Activated CD4-positive, alpha-beta T cell treated with anti-CD3 and anti-CD28 coated beads, Interleukin-2, amount 10 ng/mL, durations not matched to agents 7 days and 5 days (primary cell): ENCODE measurements at regions not wholly inside any gene's neighbourhood (a gene's known extent, or its start where the extent isn't known, plus 50 kb on each side); places are given as distances from the start of the nearest gene placed in this dataset.

ENCODE experiments used
- CTCF ChIA-PET: fragments of 350-600 bp; sonication (Branson Sonifier 250); formaldehyde crosslinking; loops from one replicate; lab custom pipeline; 2021; ENCODE audit warnings: antibody characterized with exemption; lab: Charles Lee
- POLR2A ChIA-PET: fragments of 350-600 bp; sonication (Branson Sonifier 250); formaldehyde crosslinking; loops from one replicate; lab custom pipeline; 2021; ENCODE audit warnings: antibody characterized with exemption; lab: Charles Lee
- DNase-seq: peaks from one replicate; pipeline ENCODE4 v3.0.0-alpha.2; 2020
- H3K27ac Mint-ChIP-seq: one replicate; pipeline ENCODE4 v1.8.0; 2021; ENCODE audit warnings: mild to moderate bottlenecking, moderate library complexity, mixed read lengths
- H3K27me3 Mint-ChIP-seq: one replicate; pipeline ENCODE4 v1.8.0; 2021; ENCODE audit warnings: mixed read lengths
- H3K36me3 Mint-ChIP-seq: one replicate; pipeline ENCODE4 v1.8.0; 2021; ENCODE audit warnings: low read depth, mixed read lengths
- H3K4me1 Mint-ChIP-seq: one replicate; pipeline ENCODE4 v1.8.0; 2021; ENCODE audit warnings: mixed read lengths
- H3K4me3 Mint-ChIP-seq: one replicate; pipeline ENCODE4 v1.8.0; 2021; ENCODE audit warnings: mild to moderate bottlenecking, moderate library complexity, mixed read lengths
- H3K9me3 Mint-ChIP-seq: one replicate; pipeline ENCODE4 v1.8.0; 2021; ENCODE audit warnings: mixed read lengths

DNA sequence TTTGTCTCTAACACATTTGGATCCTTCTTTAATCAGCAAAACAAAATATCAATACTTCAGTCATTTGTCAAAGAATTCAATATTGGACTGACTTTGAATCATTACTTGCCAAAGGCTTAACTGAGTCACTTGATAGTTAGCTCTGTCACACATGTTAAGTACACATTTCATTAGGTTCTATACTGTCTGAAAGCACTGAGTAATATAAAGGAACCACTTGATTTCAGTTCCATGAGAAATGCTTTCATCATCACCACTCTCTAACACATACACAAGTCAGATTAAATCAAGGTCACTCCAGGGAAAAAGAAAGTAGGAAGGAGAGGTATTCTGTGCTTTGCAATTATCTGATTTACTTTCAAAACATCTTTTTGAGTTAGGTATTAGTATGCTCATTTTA is 1233.1 kb downstream of the C4orf33 start:
- DNase-seq = no peak
- H3K9me3 Mint-ChIP-seq = no peaks in the 10 kb centered on the region
- H3K27ac Mint-ChIP-seq = no peak overlapping the region
- CTCF ChIA-PET = no interaction called here
- H3K36me3 Mint-ChIP-seq = no peaks in the 10 kb centered on the region
- POLR2A ChIA-PET = no interaction called here
- H3K4me1 Mint-ChIP-seq = no peaks in the 10 kb centered on the region
- no peaks in the 10 kb centered on the region for H3K27me3 Mint-ChIP-seq
- no peak overlapping the region for H3K4me3 Mint-ChIP-seq

GRCh38 chr4:130333241-130333759 is 1237.3 kb downstream of the C4orf33 start:
- Mint-ChIP-seq H3K36me3 (no peaks in the 10 kb centered on the region), H3K4me3 (no peak overlapping the region), H3K9me3 (no peaks in the 10 kb centered on the region), H3K27me3 (no peaks in the 10 kb centered on the region), H3K27ac (no peak overlapping the region), H3K4me1 (no peaks in the 10 kb centered on the region)
- no peak for DNase-seq
- POLR2A ChIA-PET = no interaction called here
- CTCF ChIA-PET = no interaction called here

DNA sequence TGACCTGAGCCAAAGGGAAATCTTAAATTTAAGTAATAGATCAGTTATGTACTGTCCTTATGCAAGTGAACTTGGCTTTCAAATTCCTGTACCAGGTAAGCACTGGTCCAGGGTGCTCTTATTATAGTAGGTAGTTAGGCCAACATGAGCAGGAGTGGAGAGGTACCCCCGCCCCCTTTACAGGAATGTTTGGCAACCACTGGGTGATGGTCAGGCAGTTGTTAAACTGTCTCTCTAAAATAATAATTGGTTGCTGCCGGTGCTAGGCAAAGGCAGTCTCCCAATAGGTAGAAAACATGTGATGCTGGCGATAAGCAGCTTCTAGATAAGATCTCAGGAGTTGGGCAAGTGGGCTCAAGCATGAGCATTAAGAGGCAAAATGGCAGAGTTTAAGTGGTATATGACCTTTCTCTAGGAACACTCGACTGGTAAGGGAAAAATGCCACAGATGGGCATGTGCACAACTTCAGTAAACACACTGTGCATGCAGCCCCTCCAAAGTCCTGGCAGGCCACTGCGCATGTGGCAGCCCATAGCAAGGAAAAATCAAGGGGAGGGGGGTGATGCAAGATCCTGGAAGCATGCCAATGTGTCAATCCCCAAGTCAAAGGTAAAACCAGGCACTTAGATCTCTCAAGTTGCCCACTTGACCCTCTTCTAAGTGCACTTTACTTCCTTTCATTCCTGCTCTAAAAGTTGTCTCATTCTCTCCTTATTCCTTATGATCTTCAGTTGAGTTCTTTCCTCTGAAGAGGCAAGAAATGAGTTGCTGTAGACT is 1239.7 kb downstream of the C4orf33 start:
- Mint-ChIP-seq H3K27me3 (no peaks in the 10 kb centered on the region), H3K27ac (no peak overlapping the region), H3K36me3 (no peaks in the 10 kb centered on the region), H3K4me1 (no peaks in the 10 kb centered on the region), H3K4me3 (no peak overlapping the region), H3K9me3 (no peaks in the 10 kb centered on the region)
- ChIA-PET CTCF (interaction anchor here (0.6 kb wide), 1 partner anchor 56 kb away, joined by 3 read pairs; no protein-coding TSS in a partner anchor), POLR2A (no interaction called here)
- no peak for DNase-seq

DNA sequence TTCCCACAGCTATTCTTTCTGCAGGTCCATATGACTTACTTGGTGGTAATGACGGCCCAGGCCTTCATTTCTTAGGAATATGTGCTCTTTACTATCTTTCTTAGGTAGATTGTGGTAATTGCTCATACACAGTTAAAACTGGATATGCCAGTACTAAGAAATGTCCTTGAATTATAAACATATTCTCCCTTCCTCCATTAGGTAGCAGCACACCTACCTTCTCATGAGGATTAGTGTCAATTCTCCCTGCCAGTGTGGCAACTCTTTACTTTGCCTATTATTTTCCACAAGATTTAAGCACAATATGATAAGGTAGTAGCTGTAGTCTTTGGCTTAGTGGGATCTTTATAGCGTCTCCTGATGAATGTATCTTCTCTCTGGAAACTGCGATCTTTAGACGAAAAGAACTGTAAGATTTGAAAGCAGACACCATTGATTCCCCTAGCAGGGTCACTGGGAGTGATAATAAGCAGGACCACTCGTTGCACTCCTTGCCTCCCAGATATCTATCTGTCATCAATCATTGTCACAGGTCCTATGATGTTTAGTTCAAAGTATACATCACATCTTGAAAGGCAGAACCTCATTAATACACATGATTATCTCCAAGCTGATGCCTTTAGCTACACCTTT is 1240.7 kb downstream of the C4orf33 start:
- Mint-ChIP-seq H3K36me3 (no peaks in the 10 kb centered on the region), H3K4me1 (no peaks in the 10 kb centered on the region), H3K27ac (no peak overlapping the region), H3K9me3 (no peaks in the 10 kb centered on the region), H3K4me3 (no peak overlapping the region), H3K27me3 (no peaks in the 10 kb centered on the region)
- DNase-seq = peak; percentile 9
- POLR2A ChIA-PET = no interaction called here
- CTCF ChIA-PET = no interaction called here

DNA sequence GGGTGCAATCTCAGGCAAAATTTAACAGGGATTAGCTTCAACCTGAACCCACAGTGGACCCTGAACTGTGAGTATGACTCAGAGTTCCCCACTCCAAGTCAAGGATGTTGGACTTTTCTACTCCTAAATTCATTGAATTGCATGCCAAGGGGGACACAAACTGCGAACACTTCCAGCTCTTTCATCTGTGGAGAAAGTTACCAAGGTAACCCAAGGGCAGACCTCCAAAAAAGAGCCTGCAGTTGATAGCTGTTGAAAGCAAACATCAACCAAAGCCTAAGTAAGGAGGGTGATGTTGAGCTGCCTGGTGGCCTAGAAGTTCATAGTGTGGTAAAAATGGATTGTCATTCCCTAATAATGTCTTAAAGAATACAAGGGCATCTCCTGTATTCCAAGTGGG is 1242.9 kb downstream of the C4orf33 start:
- Mint-ChIP-seq H3K4me3 (no peak overlapping the region), H3K27ac (no peak overlapping the region), H3K27me3 (no peaks in the 10 kb centered on the region), H3K9me3 (no peaks in the 10 kb centered on the region), H3K36me3 (no peaks in the 10 kb centered on the region), H3K4me1 (no peaks in the 10 kb centered on the region)
- ChIA-PET CTCF (no interaction called here), POLR2A (no interaction called here)
- DNase-seq = no peak

DNA sequence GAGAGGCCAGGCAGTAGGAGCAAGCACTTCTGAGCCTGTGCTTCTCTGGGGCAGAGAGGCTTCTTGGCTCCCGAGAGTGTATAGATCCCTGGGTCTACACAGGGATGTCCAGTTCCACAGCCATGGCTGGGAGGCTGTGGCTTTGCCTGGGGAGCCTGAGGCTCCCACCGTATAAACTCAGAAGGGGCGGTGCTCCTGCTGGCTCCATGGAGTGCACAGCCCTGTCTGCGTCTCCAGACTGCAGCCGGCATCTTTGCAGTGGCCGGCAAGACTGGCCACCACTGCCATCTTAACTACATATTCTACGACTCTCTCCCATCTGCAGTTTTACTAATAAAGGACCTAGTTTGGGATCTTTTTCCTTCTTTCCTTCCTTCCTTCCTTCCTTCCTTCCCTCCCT is 1253.8 kb downstream of the C4orf33 start:
- Mint-ChIP-seq H3K27me3 (no peaks in the 10 kb centered on the region), H3K4me1 (no peaks in the 10 kb centered on the region), H3K9me3 (no peaks in the 10 kb centered on the region), H3K4me3 (no peak overlapping the region), H3K36me3 (no peaks in the 10 kb centered on the region), H3K27ac (no peak overlapping the region)
- no peak for DNase-seq
- ChIA-PET CTCF (no interaction called here), POLR2A (no interaction called here)

GRCh38 chr4:130356873-130357272 is 1260.9 kb downstream of the C4orf33 start:
- Mint-ChIP-seq H3K9me3 (no peaks in the 10 kb centered on the region), H3K4me1 (no peaks in the 10 kb centered on the region), H3K27me3 (no peaks in the 10 kb centered on the region), H3K4me3 (no peak overlapping the region), H3K27ac (no peak overlapping the region), H3K36me3 (no peaks in the 10 kb centered on the region)
- DNase-seq = no peak
- CTCF ChIA-PET = no interaction called here
- POLR2A ChIA-PET = no interaction called here

DNA sequence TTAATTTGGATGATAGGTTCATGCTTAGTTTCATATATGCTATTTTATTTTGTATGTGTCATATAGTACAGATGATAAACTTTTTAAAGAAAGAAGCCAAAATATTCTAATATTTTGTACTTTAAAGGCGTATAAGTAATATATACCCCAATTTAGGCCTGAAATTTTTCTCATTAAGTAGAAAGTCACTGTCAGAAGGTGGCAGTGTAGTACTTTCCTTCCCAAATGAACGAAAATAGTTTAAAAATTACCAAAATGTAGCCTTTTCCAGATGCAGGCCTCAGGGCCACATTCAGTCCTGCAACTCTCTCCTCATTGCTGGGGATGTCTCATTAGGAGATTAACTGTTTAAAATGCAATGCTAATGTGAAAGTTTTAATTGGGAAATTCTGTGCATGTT is 1263.6 kb downstream of the C4orf33 start:
- Mint-ChIP-seq H3K27me3 (no peaks in the 10 kb centered on the region), H3K27ac (no peak overlapping the region), H3K4me3 (no peak overlapping the region), H3K4me1 (no peaks in the 10 kb centered on the region), H3K36me3 (no peaks in the 10 kb centered on the region), H3K9me3 (no peaks in the 10 kb centered on the region)
- no peak for DNase-seq
- ChIA-PET POLR2A (no interaction called here), CTCF (no interaction called here)

- H3K27me3 Mint-ChIP-seq = no peaks in the 10 kb centered on the region
- no peak overlapping the region for H3K27ac Mint-ChIP-seq
- H3K4me1 Mint-ChIP-seq = no peaks in the 10 kb centered on the region
- H3K36me3 Mint-ChIP-seq = no peaks in the 10 kb centered on the region
- no peak overlapping the region for H3K4me3 Mint-ChIP-seq
- no peak for DNase-seq
- POLR2A ChIA-PET = no interaction called here
- CTCF ChIA-PET = no interaction called here
- no peaks in the 10 kb centered on the region for H3K9me3 Mint-ChIP-seq
Measured at GRCh38 chr4:130361616-130362015, 1265.7 kb downstream of the C4orf33 start.

DNA sequence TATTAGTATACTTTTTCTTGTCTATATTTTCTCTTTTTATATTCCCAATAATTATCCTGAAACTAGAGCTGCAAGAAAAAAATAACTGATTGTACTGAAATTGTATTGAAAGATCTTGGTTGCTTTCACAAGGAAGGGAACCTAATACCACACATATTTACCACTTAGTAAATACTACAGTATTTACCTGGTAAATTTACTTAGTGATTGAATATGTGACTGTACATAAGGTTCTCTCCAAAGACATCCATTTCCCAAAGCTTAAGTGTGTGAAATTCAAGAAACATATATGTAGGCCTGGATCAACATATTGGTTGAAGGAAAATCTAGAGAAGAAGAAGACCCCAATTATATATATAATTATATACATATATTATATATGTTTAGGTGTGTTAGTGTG is 1272.7 kb downstream of the C4orf33 start:
- no peaks in the 10 kb centered on the region for H3K4me1 Mint-ChIP-seq
- ChIA-PET POLR2A (no interaction called here), CTCF (no interaction called here)
- no peak for DNase-seq
- no peak overlapping the region for H3K4me3 Mint-ChIP-seq
- no peaks in the 10 kb centered on the region for H3K27me3 Mint-ChIP-seq
- no peaks in the 10 kb centered on the region for H3K36me3 Mint-ChIP-seq
- H3K27ac Mint-ChIP-seq = no peak overlapping the region
- H3K9me3 Mint-ChIP-seq = no peaks in the 10 kb centered on the region

DNA sequence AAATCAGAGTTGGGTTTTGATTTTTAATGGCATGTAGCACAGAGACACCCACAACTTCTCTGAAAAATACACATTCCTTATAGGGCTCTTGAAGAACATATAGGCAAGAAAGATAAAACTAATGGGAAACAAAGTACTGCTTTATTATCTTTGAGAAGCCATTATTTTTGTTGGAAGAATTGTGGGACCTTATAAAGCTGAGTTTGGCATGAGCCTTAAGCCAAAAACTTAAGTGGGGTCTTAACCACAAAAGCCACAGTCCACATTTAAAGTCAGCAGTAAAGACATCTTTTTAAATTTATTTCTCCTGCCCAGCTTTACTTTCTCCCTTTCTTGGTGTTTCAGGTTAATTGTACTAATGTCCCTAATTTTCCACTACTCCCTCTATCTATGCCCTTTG is 1297.3 kb downstream of the C4orf33 start:
- Mint-ChIP-seq H3K4me1 (no peaks in the 10 kb centered on the region), H3K4me3 (no peak overlapping the region), H3K27ac (no peak overlapping the region), H3K9me3 (no peaks in the 10 kb centered on the region), H3K36me3 (no peaks in the 10 kb centered on the region), H3K27me3 (no peaks in the 10 kb centered on the region)
- DNase-seq = no peak
- ChIA-PET POLR2A (no interaction called here), CTCF (no interaction called here)

DNA sequence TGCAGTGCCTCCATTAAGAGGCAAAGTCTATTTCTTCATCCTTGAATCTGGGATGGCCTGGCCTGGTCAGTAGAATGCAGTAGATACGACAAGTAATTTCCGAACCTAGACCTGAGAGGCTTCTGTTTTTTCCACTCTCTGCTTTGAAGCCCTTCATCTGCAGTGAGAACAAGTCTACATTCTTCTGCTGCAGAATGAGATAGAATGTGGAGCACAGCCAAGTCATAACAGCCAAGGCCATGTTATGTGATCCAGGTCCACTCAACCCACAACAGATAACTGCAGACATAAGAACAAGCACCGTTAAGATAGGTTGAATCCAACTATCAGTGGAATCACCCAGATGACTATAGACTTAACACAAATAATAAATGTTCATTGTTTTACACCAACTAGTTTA is 1297.7 kb downstream of the C4orf33 start:
- H3K27me3 Mint-ChIP-seq = no peaks in the 10 kb centered on the region
- no peaks in the 10 kb centered on the region for H3K4me1 Mint-ChIP-seq
- POLR2A ChIA-PET = no interaction called here
- H3K36me3 Mint-ChIP-seq = no peaks in the 10 kb centered on the region
- H3K27ac Mint-ChIP-seq = no peak overlapping the region
- H3K4me3 Mint-ChIP-seq = no peak overlapping the region
- CTCF ChIA-PET = no interaction called here
- H3K9me3 Mint-ChIP-seq = no peaks in the 10 kb centered on the region
- DNase-seq = no peak

DNA sequence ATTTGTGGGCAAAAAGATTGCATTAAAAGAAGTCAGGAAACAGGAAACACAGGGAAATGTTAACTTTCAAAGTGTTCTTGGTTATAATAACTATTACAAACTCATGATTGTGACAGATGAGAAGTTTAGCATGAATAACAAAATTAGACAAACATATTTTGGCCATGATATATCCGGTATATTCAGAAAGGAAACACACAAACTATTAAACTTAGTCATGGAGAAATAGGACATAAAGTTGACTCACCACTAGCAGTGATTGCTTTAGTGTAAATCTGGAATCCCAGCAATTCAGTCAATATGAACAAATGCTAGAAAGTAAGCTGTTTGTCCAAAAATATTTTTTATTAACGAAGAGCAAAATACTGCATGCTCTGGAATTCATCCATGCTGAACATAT is 1299.9 kb downstream of the C4orf33 start:
- H3K27ac Mint-ChIP-seq = no peak overlapping the region
- no peaks in the 10 kb centered on the region for H3K4me1 Mint-ChIP-seq
- ChIA-PET CTCF (no interaction called here), POLR2A (no interaction called here)
- H3K4me3 Mint-ChIP-seq = no peak overlapping the region
- no peaks in the 10 kb centered on the region for H3K27me3 Mint-ChIP-seq
- no peaks in the 10 kb centered on the region for H3K36me3 Mint-ChIP-seq
- H3K9me3 Mint-ChIP-seq = no peaks in the 10 kb centered on the region
- no peak for DNase-seq

DNA sequence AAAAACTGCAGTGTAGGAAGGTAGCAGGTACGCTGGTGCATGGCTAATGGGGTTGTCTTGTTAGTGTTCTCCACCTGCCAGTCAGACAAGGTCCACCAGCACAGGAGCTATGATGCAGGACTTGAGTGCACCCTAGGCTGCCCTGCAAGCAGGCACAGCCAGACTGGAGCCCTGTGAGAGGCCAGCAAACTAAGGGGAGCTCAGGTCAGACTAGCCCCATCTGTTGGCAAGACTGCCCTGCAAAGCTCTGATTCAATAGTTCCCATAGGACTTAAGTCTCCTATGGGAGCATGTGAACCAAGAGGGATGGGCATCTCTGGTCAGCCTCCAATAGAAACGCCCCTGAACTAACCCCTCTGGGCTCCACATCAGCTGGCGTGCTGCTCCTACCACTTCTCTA is 1307.3 kb downstream of the C4orf33 start:
- no peak for DNase-seq
- H3K4me1 Mint-ChIP-seq = no peaks in the 10 kb centered on the region
- no peak overlapping the region for H3K27ac Mint-ChIP-seq
- ChIA-PET POLR2A (no interaction called here), CTCF (no interaction called here)
- no peaks in the 10 kb centered on the region for H3K36me3 Mint-ChIP-seq
- H3K4me3 Mint-ChIP-seq = no peak overlapping the region
- no peaks in the 10 kb centered on the region for H3K27me3 Mint-ChIP-seq
- no peaks in the 10 kb centered on the region for H3K9me3 Mint-ChIP-seq
